ENCODE measurements at regions not wholly inside any gene's neighbourhood (a gene's known extent, or its start where the extent isn't known, plus 50 kb on each side); places are given as distances from the start of the nearest gene placed in this dataset.

- no peak for DNase-seq
These were observed 235.3 kb upstream of the USP25 start for GRCh38 chr21:15494481-15494880.

DNA sequence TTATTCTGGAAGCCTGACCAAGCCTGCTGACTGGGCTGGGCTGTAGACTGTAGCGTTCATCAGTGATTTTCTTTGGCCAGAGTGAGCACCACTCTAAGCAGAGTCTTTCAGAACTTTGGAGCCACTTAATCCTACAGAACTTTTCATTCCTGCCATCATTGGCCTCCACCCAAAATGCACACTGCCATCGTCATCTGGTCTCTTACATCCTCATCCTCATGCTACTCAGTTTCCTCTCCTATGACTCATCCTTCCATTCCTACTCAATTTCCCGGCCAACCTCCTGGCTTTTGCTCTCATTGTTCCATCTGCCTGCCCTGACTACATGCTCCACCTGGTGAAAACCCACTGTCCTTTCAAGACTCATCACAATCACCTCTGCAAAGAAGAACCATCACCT is 233.8 kb upstream of the USP25 start:
- DNase-seq: no peak

- DNase-seq: no peak
These were observed 232.9 kb upstream of the USP25 start for GRCh38 chr21:15496911-15497310.

DNA sequence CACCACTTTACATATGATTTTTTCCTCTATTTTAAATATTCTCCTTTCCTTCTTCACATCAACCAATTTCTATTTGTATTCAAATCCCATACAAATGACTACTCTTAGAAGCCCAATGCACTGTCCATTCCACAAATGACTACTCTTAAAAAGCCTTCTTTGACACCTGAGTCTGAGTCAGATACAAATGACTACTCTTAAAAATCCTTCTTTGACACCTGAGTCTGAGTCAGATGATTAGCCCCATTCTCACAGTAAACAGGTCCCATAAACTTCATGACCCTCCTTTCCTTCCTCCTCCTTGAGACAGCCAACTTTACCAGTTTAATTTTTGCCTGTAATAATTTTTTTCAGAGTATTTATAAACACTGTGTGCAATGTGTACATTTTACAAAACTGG is 231.3 kb upstream of the USP25 start:
- DNase-seq: no peak

DNA sequence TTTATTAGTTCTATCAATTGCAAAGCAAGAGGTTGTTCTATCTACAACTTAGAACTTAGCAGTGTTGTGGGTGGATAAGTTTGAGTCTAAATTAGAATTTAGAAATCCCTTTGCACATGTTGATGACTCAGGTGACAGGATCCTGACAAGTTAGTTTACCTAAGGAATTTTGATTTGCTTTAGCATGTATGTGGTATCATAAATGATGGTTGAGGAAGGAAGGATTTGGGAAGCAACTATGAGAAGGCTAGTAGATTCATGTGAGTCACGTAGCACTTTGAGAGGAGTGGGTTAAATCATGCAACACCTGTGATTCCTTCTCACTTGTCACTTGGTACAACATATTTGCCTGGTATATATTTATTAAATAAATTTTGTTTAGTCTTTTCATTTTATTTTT is 223.7 kb upstream of the USP25 start:
- DNase-seq: no peak

DNA sequence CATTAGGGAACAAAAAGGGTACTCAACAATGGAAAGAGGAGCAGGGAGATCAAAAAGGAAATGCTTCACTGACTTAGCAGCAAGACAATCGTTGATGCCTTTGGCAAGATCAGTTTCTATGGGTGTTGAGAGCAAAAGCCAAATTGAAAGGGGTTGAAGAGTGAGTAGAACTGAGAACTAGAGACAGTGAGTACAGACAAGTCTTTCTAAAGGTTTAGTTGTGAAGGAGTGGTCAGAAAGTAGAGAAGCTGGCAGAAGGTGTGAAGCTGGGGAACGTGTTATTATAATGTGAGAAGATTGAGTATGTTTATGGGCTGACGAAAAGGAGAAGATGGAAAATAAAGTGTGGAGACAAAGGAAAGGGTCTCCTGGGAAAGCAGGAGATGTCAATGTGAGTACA is 221.2 kb upstream of the USP25 start:
- no peak for DNase-seq

DNA sequence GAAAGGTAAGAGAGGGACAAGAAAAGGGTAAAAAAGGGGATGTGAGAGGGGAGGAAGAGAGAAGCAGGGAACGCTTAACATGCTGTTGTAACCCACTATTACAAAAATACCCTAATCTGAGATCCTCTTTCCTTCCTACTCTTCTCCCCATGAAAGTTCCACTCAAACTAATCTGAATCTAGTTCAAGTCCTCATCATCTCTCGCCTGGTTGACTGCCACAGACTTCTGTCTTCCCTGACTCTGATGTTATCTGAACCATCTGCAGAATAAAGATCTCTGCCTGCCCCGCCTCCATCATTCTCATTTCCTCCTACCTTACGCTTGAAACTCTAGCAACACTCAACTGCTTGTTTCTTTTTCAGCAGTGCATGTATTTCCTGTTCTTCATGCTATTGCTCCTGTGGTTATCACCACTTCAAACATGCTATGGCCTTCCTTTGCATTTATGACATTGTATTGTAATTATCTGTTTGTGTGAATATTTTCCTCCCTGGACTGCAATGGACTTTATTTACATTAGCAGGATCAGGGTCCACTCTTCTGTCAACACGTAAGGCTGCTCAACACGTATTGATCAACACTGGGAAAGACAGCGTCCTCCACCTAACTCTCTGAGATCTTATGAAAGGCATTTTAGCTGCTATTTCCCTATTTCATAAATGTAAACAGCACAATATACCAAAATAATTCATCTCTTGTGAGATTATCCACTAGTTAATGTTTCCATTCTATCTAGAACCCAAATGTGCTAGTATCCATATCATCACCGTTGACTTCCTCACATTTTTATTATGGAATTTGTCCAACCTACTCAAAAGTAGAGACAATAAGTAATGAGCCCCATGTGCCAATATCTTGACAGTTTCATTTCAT is 215.5 kb upstream of the USP25 start:
- DNase-seq: no peak

DNA sequence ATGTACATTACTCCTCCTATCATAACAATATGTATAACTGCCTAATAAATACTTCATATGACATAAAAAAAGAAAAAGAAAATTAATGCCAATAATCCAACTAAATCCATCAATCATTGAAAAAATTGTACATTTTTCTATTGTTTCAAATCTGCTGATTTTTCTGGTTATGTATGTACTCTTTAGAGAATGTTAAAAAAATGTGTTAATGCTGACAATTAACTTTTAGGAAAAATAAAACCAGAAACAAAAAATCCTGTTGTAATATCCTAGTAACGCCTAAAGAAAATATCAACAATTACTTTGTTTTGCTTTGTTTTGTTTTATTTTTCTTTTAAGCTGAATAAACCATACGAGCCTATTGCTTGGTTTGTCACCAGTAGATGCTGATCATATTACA is 213.9 kb upstream of the USP25 start:
- DNase-seq: no peak

DNA sequence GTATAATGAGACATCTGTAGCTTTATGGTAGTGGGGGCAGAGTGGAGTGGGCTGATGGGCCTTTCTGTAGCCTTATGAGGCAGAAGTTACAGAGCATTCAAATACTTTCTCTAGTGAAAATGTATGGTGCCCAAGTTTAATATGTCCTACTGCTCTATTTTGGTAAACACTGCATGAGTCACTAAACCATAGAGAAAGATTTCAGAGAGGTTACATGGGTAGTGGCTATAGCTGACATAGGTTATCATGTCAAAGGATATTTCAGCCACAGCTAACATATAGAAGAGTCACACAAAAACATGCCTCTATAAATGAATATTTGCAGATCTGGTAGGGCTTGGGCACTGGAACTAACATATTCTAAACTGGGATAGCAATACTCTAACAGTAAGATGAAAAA is 212.4 kb upstream of the USP25 start:
- no peak for DNase-seq

- no peak for DNase-seq
These were observed 208.8 kb upstream of the USP25 start for GRCh38 chr21:15520811-15521643.

GRCh38 chr21:15521644-15522001 is 208.2 kb upstream of the USP25 start:
- DNase-seq: no peak

DNA sequence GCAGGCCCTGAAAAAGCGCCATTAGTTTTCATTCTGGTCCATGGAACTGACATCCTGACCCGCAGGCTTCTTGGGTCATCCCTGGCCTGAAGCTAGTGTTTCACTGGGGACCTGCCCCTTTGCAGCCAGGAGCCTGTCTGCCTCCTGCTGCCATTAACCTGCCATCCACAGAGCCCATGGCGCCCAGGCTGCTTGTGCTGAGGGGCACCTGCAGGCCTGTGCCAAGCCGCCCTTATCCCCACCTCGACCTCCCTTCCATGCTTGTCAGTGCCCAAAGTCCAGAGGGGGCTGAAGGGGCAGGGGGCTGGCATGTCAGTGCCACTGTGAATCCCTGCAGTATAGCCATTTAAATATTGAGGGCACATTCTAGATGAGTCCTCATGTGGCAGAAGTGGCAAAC is 207.6 kb upstream of the USP25 start:
- no peak for DNase-seq

DNA sequence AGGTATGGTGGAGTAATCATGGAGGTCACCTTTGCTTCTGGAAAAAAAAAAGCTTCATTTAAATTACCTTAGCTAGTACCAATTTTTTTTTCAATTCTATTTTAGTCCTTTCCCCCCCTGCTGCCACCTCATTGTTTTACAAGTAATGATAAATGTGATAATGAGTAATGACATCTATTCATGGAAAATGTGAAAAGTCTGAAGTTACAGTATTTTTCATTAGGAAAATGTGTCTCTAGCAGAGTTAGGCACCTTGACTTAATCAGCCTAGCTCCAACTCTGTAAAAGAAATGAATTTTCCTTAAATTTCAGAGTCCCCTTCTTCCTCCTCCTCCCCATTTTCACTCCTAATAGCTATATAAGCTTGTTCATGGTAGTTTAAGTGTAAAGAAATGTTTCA is 204.9 kb upstream of the USP25 start:
- no peak for DNase-seq

- DNase-seq: no peak
These were observed 203.0 kb upstream of the USP25 start for GRCh38 chr21:15526798-15527197.

- DNase-seq: no peak
These were observed 201.4 kb upstream of the USP25 start for GRCh38 chr21:15528346-15528745.

- DNase-seq: no peak
These were observed 197.8 kb upstream of the USP25 start for GRCh38 chr21:15531986-15532385.

DNA sequence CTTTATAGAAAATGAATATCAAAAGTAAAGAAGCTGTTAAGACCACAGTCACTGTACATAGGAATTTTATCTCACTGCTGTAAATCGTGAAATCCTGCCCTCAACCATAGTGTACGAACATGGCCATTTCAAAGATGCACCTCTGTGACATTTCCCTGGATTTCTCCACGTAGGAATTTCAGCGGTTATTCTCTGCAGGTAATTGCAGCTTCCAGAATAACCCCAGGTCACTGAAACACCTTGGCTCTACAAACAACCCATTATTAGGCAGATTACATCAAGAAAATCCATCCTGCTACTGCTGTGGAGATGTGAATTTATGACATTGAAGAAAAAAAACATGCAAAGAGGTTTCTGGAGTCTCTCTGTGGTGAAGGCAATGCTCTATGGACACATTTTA is 196.2 kb upstream of the USP25 start:
- no peak for DNase-seq

GRCh38 chr21:15534450-15534886 is 195.3 kb upstream of the USP25 start:
- DNase-seq: no peak

GRCh38 chr21:15539376-15539775 is 190.4 kb upstream of the USP25 start:
- DNase-seq: no peak

- DNase-seq: no peak
These were observed 186.3 kb upstream of the USP25 start for GRCh38 chr21:15543473-15543872.

GRCh38 chr21:15549671-15550070 is 180.1 kb upstream of the USP25 start:
- no peak for DNase-seq

DNA sequence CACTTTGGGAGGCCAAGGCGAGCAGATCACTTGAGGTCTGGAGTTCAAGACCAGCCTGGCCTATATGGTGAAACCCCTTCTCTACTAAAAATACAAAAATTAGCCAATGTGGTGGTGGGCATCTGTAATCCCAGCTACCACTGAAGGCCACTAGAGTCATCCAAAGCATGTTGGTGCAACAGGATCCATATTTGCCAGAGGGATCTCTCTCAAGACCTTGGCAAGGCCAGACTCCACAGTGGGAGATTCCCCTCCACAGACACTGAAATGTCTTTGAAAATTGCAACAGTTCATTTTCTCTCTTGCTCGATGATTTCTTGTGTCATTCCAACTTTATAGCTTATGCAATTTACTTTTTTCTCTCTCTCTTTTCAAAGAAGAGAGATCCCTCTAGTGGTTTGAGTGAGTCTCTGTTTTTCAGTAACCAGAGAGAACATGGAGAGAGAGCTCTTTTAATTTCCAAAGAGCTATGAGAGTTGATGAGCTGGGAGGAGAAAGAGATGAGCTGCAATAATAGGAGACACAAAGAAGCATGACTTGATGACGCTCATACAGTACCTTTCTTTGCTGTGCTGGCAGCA is 176.8 kb upstream of the USP25 start:
- DNase-seq: no peak

GRCh38 chr21:15557925-15558324 is 171.9 kb upstream of the USP25 start:
- no peak for DNase-seq

- DNase-seq: no peak
These were observed 170.9 kb upstream of the USP25 start for GRCh38 chr21:15558884-15559283.
